Adrenal gland (tissue), 9 donors: ENCODE measurements at regions not wholly inside any gene's neighbourhood (a gene's known extent, or its start where the extent isn't known, plus 50 kb on each side); places are given as distances from the start of the nearest gene placed in this dataset.

ENCODE experiments used
- DNase-seq, 7 donors: peaks; one replicate each; pipeline ENCODE4 v3.0.0-alpha.2; 2019 to 2020
- H3K27ac ChIP-seq, 5 donors: fragments of 200-600 bp; sonication (generic) in 4 of 5; 1 replicate in 3 of 5; 2 replicates in 2 of 5; pipeline versions ENCODE4 v1.5.1 to v1.8.0; 2016 to 2020; ENCODE audit warnings: mild to moderate bottlenecking in 1 of 5
- H3K27me3 ChIP-seq: fragments of 200-600 bp; 2 replicates; pipeline ENCODE4 v1.8.0; 2021
- H3K36me3 ChIP-seq, 2 donors: fragments of 200-600 bp; replicated peaks in 1 of 2; 1 replicate in 1 of 2; 2 replicates in 1 of 2; pipeline versions ENCODE4 v1.5.1 to v1.8.0; 2018 to 2022
- H3K4me1 ChIP-seq, 2 donors: fragments of 200-600 bp; replicated peaks in 1 of 2; 1 replicate in 1 of 2; 2 replicates in 1 of 2; pipeline versions ENCODE4 v1.5.1 to v1.8.0; 2018 to 2021
- H3K4me3 ChIP-seq, 4 donors: fragments of 200-600 bp; sonication (generic) in 3 of 4; one replicate each; pipeline ENCODE4 v1.5.1; 2016 to 2018
- H3K9me3 ChIP-seq, 3 donors: fragments of 200-600 bp; sonication (generic) in 1 of 3; replicated peaks in 1 of 3; 1 replicate in 2 of 3; 2 replicates in 1 of 3; pipeline versions ENCODE4 v1.5.1 to v1.8.0; 2016 to 2021
- POLR2A ChIP-seq, 2 donors: fragments of 450-650 bp; IDR thresholded peaks; one replicate each; pipeline ENCODE4 v1.6.1; 2017; ENCODE audit warnings: antibody characterized with exemption in 2 of 2, mild to moderate bottlenecking in 2 of 2, moderate library complexity in 1 of 2
- WGBS, 4 donors: extraction: QIAGEN DNeasy Blood & Tissue Kit in 2 of 4; methylation state at CpG; one replicate each; pipeline versions ENCODE4 v1.1.5 to v1.1.7; 2013 to 2017; 5-methylcytosine and 5-hydroxymethylcytosine counted together
- intact Hi-C, 2 donors: fragments of 100-400 bp; cut with DNase I; formaldehyde crosslinking; loops; one replicate each; pipeline versions ENCODE4 v1.14.1 to v1.15.0; 2022 to 2023
- TF ChIP-seq, protein P1 (sequence below), 6 experiments: fragments of 450-650 bp in 4 of 6; fragments of 200-600 bp in 2 of 6; sonication (generic) in 1 of 6; IDR thresholded peaks; 1 replicate in 5 of 6; 2 replicates in 1 of 6; pipeline versions ENCODE4 v1.5.1 to v1.8.0; 2016 to 2021; ENCODE audit warnings: antibody characterized with exemption in 6 of 6, mild to moderate bottlenecking in 2 of 6, moderate library complexity in 1 of 6
- donor health status: healthy with polysubstance abuse.
- donor health status: Bipolar disorder and iron deficiency.
- donor health status: DM: yes; HTN: yes; CAD: no.
- donor health status: DM: no; HTN: no; CAD: no.
- donor health status: DM: no; HTN: no; CAD: no.

DNA sequence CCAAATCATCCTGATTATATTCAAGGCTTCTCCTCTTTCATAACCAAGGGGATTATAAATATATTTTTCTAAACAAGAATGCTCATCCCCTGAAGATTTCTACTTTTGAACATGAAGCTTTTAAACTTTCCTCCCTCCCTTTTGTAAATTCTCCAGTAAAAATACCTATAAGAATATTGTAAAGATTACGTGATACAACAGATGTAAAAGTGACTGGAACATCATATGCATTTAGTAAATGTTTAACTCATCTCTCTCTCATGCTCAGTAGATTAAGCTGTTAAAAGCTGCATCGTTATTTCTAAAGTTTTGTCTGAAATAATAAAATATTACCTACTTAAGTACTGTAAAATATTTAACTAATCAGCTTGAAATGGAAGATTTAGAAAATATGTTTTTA lies 281.1 kb downstream of the SPRY2 start:
- WGBS, 4 donors, result 90 to 96% (median 93%) methylated on average over 2 of the region's 2 CpGs
- intact Hi-C loops, result no loop called here
- H3K9me3 ChIP-seq, result no peaks in the 10 kb centered on the region
- peaks cover 13 to 14% of the 10 kb centered on the region in 2 donors for H3K4me1 ChIP-seq
- TF ChIP-seq, protein P1, sequence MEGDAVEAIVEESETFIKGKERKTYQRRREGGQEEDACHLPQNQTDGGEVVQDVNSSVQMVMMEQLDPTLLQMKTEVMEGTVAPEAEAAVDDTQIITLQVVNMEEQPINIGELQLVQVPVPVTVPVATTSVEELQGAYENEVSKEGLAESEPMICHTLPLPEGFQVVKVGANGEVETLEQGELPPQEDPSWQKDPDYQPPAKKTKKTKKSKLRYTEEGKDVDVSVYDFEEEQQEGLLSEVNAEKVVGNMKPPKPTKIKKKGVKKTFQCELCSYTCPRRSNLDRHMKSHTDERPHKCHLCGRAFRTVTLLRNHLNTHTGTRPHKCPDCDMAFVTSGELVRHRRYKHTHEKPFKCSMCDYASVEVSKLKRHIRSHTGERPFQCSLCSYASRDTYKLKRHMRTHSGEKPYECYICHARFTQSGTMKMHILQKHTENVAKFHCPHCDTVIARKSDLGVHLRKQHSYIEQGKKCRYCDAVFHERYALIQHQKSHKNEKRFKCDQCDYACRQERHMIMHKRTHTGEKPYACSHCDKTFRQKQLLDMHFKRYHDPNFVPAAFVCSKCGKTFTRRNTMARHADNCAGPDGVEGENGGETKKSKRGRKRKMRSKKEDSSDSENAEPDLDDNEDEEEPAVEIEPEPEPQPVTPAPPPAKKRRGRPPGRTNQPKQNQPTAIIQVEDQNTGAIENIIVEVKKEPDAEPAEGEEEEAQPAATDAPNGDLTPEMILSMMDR (IDR thresholded peaks at IDR 0.05), result no peak
- no peak for TF ChIP-seq POLR2A (IDR thresholded peaks at IDR 0.05)
- H3K27me3 ChIP-seq, result no peaks in the 10 kb centered on the region
- no peaks in the 10 kb centered on the region for H3K36me3 ChIP-seq
- H3K4me3 ChIP-seq, result no peak overlapping the region
- no peak overlapping the region for H3K27ac ChIP-seq
- DNase-seq, result no peak

GRCh38 chr13:80058626-80059025 lies 282.3 kb downstream of the SPRY2 start:
- intact Hi-C loops, result no loop called here
- TF ChIP-seq POLR2A (IDR thresholded peaks at IDR 0.05), result no peak
- TF ChIP-seq, protein P1 (IDR thresholded peaks at IDR 0.05), result no peak
- H3K36me3 ChIP-seq, result no peaks in the 10 kb centered on the region
- no peak for DNase-seq
- no peaks in the 10 kb centered on the region for H3K9me3 ChIP-seq
- peaks cover 13 to 14% of the 10 kb centered on the region in 2 donors for H3K4me1 ChIP-seq
- no peak overlapping the region for H3K4me3 ChIP-seq
- no peak overlapping the region for H3K27ac ChIP-seq
- H3K27me3 ChIP-seq, result no peaks in the 10 kb centered on the region
- WGBS, 4 donors, result 89 to 90% (median 89%) methylated on average over 4 of the region's 4 CpGs

GRCh38 chr13:80055847-80056246 lies 285.1 kb downstream of the SPRY2 start:
- Histone ChIP-seq H3K36me3 (no peaks in the 10 kb centered on the region), H3K27me3 (no peaks in the 10 kb centered on the region), H3K4me1 (peaks cover 13 to 14% of the 10 kb centered on the region in 2 donors), H3K9me3 (no peaks in the 10 kb centered on the region), H3K27ac (no peak overlapping the region), H3K4me3 (no peak overlapping the region)
- no peak for DNase-seq
- intact Hi-C loops, result no loop called here
- TF ChIP-seq POLR2A (IDR thresholded peaks at IDR 0.05), result no peak
- WGBS, 4 donors, result 54 to 69% (median 57%) methylated on average over 4 of the region's 4 CpGs

- H3K27ac ChIP-seq, result no peak overlapping the region
- no peak overlapping the region for H3K4me3 ChIP-seq
- TF ChIP-seq POLR2A (IDR thresholded peaks at IDR 0.05), result no peak
- TF ChIP-seq, protein P1 (IDR thresholded peaks at IDR 0.05), result no peak
- DNase-seq, result no peak
- WGBS, 4 donors, result 72 to 84% (median 80%) methylated on average over 3 of the region's 3 CpGs
- H3K4me1 ChIP-seq, result peaks cover 13 to 14% of the 10 kb centered on the region in 2 donors
- no peaks in the 10 kb centered on the region for H3K9me3 ChIP-seq
- H3K36me3 ChIP-seq, result no peaks in the 10 kb centered on the region
- H3K27me3 ChIP-seq, result no peaks in the 10 kb centered on the region
- intact Hi-C loops, result no loop called here
These were observed 286.1 kb downstream of the SPRY2 start for GRCh38 chr13:80054806-80055205.

DNA sequence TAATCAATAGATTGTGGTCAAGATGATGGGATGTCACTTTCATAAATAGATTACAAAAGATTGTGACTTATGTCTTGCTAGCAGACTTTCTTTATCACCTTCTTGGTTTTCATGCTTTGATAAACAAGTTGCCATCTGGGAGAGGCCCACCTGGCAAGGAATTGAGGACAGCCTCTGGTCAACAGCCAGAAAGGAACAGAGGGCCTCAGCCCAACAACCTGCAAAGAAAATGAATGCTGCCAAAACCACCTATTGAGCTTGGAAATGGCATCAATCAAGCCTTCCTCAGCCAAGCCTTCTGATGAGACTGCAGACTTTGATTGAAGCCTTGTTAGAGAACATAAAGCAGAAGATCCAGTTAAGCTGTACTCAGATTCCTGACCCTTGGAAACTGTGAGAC lies 288.6 kb downstream of the SPRY2 start:
- Histone ChIP-seq H3K27me3 (no peaks in the 10 kb centered on the region), H3K27ac (no peak overlapping the region), H3K4me3 (no peak overlapping the region), H3K36me3 (no peaks in the 10 kb centered on the region), H3K4me1 (peaks cover 13 to 28% of the 10 kb centered on the region in 2 donors), H3K9me3 (no peaks in the 10 kb centered on the region)
- no peak for DNase-seq
- intact Hi-C loops, result no loop called here
- TF ChIP-seq, protein P1 (IDR thresholded peaks at IDR 0.05), result no peak
- no peak for TF ChIP-seq POLR2A (IDR thresholded peaks at IDR 0.05)
